Esophagus muscularis mucosa (tissue), 4 donors: ENCODE measurements at regions not wholly inside any gene's neighbourhood (a gene's known extent, or its start where the extent isn't known, plus 50 kb on each side); places are given as distances from the start of the nearest gene placed in this dataset.

Source experiments
- DNase-seq: peaks from one replicate; pipeline ENCODE4 v3.0.0-alpha.2; 2017; ENCODE audit errors: extremely low spot score
- H3K27ac ChIP-seq, 4 donors: fragments of 200-600 bp; sonication (generic); replicated peaks in 1 of 4; 1 replicate in 3 of 4; 2 replicates in 1 of 4; pipeline ENCODE4 v1.5.1; 2016 to 2019; ENCODE audit warnings: mild to moderate bottlenecking in 1 of 4
- H3K27me3 ChIP-seq, 4 donors: fragments of 200-600 bp; sonication (generic); one replicate each; pipeline versions ENCODE4 v1.5.1 to v1.6.0; 2016 to 2019
- H3K36me3 ChIP-seq, 4 donors: fragments of 200-600 bp; sonication (generic); one replicate each; pipeline ENCODE4 v1.5.1; 2016 to 2019
- H3K4me1 ChIP-seq, 4 donors: fragments of 200-600 bp; sonication (generic); one replicate each; pipeline ENCODE4 v1.5.1; 2016 to 2019
- H3K4me3 ChIP-seq, 4 donors: fragments of 200-600 bp; sonication (generic); 1 replicate in 2 of 4; 2 replicates in 2 of 4; pipeline ENCODE4 v1.5.1; 2016 to 2019; ENCODE audit warnings: mild to moderate bottlenecking in 4 of 4, moderate library complexity in 1 of 4
- H3K9me3 ChIP-seq, 4 donors: fragments of 200-600 bp; sonication (generic); 1 replicate in 3 of 4; 2 replicates in 1 of 4; pipeline ENCODE4 v1.5.1; 2016 to 2019
- CTCF ChIP-seq, 3 experiments: fragments of 200-600 bp in 2 of 3; fragments of 450-650 bp in 1 of 3; sonication (generic) in 2 of 3; IDR thresholded peaks; one replicate each; pipeline ENCODE4 v1.5.1; 2017 to 2019; ENCODE audit warnings: antibody characterized with exemption in 3 of 3, mild to moderate bottlenecking in 2 of 3, moderate library complexity in 1 of 3
- EP300 ChIP-seq: sonication (generic); formaldehyde crosslinking; IDR thresholded peaks from one replicate; pipeline ENCODE4 v1.6.1; 2017; ENCODE audit warnings: antibody characterized with exemption
- POLR2A ChIP-seq: fragments of 450-650 bp; IDR thresholded peaks from one replicate; pipeline ENCODE4 v1.6.1; 2017; ENCODE audit warnings: antibody characterized with exemption, moderate library complexity, mild to moderate bottlenecking, low read depth
- POLR2AphosphoS5 ChIP-seq, 2 donors: sonication (generic); formaldehyde crosslinking; IDR thresholded peaks; one replicate each; pipeline ENCODE4 v1.6.1; 2017; ENCODE audit warnings: antibody characterized with exemption in 2 of 2
- WGBS: methylation state at CpG from one replicate; pipeline ENCODE4 v1.1.5; 2018; 5-methylcytosine and 5-hydroxymethylcytosine counted together
- intact Hi-C: fragments of 100-400 bp; cut with DNase I; formaldehyde crosslinking; loops from one replicate; pipeline ENCODE4 v1.15.1; 2023

GRCh38 chr10:36677431-36677768 lies 448.0 kb upstream of the ANKRD30A start:
- Histone ChIP-seq H3K9me3 (no peaks in the 10 kb centered on the region), H3K27me3 (no peaks in the 10 kb centered on the region), H3K4me1 (peaks cover 0 to 13% (median 9%) of the 10 kb centered on the region in 4 donors), H3K4me3 (no peak overlapping the region), H3K27ac (no peak overlapping the region), H3K36me3 (no peaks in the 10 kb centered on the region)
- intact Hi-C loops: no loop called here
- no peak for DNase-seq
- WGBS: 91% methylated on average over 2 of the region's 2 CpGs
- TF ChIP-seq POLR2AphosphoS5 (IDR thresholded peaks at IDR 0.05) (no peak), POLR2A (no peak), CTCF (IDR thresholded peaks at IDR 0.05) (no peak), EP300 (no peak)

- no peak for DNase-seq
- Histone ChIP-seq H3K36me3 (no peaks in the 10 kb centered on the region), H3K27me3 (no peaks in the 10 kb centered on the region), H3K4me3 (no peak overlapping the region), H3K4me1 (peaks cover 0 to 9% (median 6%) of the 10 kb centered on the region in 4 donors), H3K9me3 (no peaks in the 10 kb centered on the region), H3K27ac (no peak overlapping the region)
- intact Hi-C loops: no loop called here
- TF ChIP-seq POLR2A (no peak), EP300 (no peak), CTCF (IDR thresholded peaks at IDR 0.05) (no peak), POLR2AphosphoS5 (IDR thresholded peaks at IDR 0.05) (no peak)
- 84% methylated on average over 6 of the region's 6 CpGs for WGBS
Measured at GRCh38 chr10:36676756-36677430, 448.5 kb upstream of the ANKRD30A start.

GRCh38 chr10:36676321-36676720 lies 449.1 kb upstream of the ANKRD30A start:
- no peak overlapping the region for H3K4me3 ChIP-seq
- intact Hi-C loops: no loop called here
- 71% methylated on average over 1 of the region's 1 CpG for WGBS
- H3K4me1 ChIP-seq: peaks cover 0 to 3% (median under 1%) of the 10 kb centered on the region in 4 donors
- no peak for TF ChIP-seq EP300
- TF ChIP-seq CTCF (IDR thresholded peaks at IDR 0.05): no peak
- TF ChIP-seq POLR2AphosphoS5 (IDR thresholded peaks at IDR 0.05): no peak
- TF ChIP-seq POLR2A: no peak
- H3K27me3 ChIP-seq: no peaks in the 10 kb centered on the region
- no peaks in the 10 kb centered on the region for H3K9me3 ChIP-seq
- no peak overlapping the region for H3K27ac ChIP-seq
- no peak for DNase-seq
- no peaks in the 10 kb centered on the region for H3K36me3 ChIP-seq

- intact Hi-C loops: no loop called here
- Histone ChIP-seq H3K36me3 (no peaks in the 10 kb centered on the region), H3K27me3 (no peaks in the 10 kb centered on the region), H3K27ac (no peak overlapping the region), H3K9me3 (no peaks in the 10 kb centered on the region), H3K4me1 (no peaks in the 10 kb centered on the region), H3K4me3 (no peak overlapping the region)
- WGBS: 64% methylated on average over 4 of the region's 4 CpGs
- TF ChIP-seq POLR2AphosphoS5 (IDR thresholded peaks at IDR 0.05): no peak
- no peak for TF ChIP-seq POLR2A
- TF ChIP-seq CTCF (IDR thresholded peaks at IDR 0.05): no peak
- no peak for TF ChIP-seq EP300
- no peak for DNase-seq
Measured at GRCh38 chr10:36675458-36675880, 449.9 kb upstream of the ANKRD30A start.

- no peaks in the 10 kb centered on the region for H3K9me3 ChIP-seq
- intact Hi-C loops: no loop called here
- no peak overlapping the region for H3K27ac ChIP-seq
- H3K27me3 ChIP-seq: no peaks in the 10 kb centered on the region
- 85% methylated on average over 8 of the region's 8 CpGs for WGBS
- TF ChIP-seq CTCF (IDR thresholded peaks at IDR 0.05) (no peak), POLR2AphosphoS5 (IDR thresholded peaks at IDR 0.05) (no peak)
- no peak overlapping the region for H3K4me3 ChIP-seq
- DNase-seq: no peak
- no peaks in the 10 kb centered on the region for H3K4me1 ChIP-seq
- no peaks in the 10 kb centered on the region for H3K36me3 ChIP-seq
Measured at GRCh38 chr10:36671607-36672006, 453.8 kb upstream of the ANKRD30A start.
